ENCODE measurements at regions not wholly inside any gene's neighbourhood (a gene's known extent, or its start where the extent isn't known, plus 50 kb on each side); places are given as distances from the start of the nearest gene placed in this dataset.

DNA sequence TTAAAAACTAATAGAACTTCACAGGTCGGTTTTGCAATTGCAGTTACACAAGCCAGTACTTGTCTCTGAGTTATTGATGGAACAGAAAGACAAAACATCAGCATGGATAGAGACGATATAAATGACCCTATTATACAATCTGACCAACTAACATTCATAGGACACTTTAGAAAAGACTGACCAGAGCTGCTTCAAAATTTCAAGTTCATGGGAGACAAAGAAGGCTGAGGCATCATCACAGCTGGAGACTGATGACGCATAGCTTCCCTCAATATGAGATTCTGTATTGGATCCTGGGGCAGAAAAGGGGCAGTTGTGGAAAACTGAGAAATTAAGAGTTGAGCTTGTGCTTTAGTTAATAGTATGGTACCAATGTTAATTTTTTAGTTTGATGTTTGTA, 174.0 kb downstream of the THBS2 start:
- no peak for DNase-seq

DNA sequence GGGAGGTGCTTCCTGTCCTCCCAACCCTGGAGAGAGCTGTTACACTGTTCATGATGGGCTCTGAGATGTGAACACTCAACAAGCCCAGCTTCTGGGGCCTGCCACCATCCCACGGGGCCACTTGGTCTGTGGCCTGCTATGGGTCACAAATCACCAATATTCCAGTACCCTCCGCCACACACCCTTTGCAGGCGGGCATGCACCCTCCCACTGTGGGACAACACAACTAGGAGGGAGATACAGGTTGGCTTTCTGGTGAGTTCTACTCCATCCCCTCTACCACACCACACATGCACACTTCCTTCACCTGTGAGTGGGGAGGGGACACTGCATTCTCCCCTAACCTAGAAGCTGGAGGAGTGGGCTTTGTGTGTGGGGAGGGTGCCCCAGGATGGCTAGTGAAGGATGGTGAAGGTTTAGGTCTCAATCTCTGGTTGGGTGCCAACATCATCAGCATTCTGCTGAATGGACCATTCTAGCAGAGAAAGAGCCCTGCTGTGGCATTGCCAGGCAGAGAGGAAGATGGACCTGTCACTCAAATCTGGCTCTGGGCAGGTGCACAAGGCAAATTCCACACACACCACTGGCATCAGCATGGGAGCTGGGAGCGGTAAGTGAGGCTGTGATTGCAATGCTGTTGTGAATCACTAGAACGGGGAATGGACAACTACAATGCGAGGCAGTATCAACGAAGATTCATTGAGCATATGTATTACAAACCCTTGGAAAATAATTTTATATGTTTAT, 175.1 kb downstream of the THBS2 start:
- no peak for DNase-seq

DNA sequence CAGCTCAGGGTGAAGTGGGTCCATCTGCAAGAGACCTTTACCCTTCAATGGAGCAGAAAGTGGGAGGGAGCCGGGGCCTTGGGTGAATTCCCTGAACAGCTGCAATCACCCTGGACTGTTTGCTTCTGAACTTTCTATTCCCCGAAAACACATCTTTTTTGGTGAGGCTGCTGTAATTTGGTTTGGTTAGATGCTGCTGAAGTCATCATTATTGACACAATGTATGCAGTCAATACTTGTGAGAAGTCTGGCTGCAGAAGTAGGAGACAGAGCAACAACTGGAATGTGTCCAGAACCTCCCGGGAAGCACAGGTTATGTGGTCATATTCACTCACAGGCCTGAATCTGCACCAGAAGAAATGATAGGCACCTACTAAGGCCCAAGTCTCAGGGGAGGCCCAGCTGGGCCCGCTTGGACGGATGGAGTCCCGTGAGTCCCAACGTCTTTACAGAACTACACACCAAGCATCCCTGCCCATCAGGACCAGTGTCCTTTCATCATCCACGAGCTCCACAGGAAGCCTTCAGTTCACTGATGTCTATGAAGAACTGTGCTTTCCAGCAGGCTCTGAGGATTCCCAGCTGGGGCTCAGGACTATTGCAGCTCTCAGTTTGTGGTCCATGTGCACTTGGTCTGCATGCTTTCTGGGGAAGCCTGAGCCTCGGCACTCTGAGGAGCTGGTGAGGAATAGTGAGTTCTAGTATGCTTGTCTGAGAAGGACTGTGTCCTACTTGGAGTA, 177.6 kb downstream of the THBS2 start:
- DNase-seq: no peak

DNA sequence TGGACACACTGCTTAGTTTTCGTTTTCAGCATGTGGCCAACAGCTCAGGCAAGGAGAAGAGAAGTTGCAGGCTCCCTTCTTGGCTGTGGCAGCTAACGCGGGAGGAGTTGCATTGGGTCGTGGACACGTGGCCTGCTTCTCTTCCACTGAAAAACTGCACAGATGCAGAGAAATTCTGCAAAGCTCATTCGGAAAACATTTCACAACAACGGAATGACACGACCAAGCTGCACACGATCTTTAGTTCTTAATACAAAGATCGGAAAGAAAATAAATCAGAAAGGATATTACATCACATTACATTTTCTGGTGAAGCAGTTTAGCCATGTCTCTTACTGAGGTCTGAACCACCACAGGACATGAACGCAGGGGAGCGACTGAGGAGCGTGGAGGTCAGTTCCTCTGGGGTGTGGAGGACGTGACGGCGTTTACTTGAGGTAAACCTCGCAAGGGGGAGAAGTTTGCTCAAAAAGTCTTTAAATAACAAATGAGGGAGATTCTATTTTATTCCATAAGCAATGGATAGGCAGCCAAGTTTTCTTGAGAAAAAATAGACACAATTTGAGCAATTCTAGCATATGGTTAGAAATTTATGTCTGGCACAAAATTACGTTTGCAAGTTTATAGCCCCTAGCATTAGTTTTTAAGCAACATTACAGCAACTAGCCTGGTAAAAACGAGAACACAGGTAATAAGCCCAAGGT, 178.3 kb downstream of the THBS2 start:
- DNase-seq: no peak

DNA sequence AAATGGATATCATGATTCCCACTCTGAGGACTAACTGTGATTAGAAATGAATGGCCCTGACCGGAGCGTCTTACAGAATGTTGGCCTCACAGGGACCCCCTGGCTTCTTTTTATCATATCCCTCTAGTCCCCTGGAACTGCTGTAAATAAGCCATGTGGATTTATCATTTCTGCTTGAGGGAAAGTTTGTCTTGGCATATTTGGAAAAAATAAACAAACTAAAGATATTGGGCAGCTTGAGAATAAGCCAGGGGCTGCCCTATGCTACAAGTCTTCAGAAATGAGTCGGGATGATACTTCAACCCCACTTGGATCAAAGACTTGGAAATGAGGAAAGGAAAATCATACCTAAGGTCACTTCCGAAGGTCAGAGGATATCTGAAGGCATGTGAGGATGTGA, 179.1 kb downstream of the THBS2 start:
- DNase-seq: no peak

DNA sequence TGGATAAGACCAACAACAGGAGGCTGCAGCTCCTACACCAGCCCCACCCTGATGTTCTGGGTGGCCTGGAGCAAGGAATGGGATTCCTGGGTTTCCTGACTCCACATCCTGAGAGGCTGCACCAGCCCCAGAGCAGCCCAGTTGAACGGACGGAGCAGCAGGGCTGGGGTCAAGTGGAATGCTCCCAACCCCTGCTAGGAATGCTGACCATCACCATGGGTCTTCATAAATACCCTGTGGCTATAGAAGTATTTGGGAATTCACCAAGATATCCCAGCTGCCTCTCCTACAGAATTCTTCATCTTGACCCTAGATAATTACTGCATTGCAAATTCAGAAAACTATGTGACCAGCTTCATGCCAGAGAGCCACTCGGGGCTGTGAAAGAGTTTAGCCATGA, 180.3 kb downstream of the THBS2 start:
- DNase-seq: no peak

DNA sequence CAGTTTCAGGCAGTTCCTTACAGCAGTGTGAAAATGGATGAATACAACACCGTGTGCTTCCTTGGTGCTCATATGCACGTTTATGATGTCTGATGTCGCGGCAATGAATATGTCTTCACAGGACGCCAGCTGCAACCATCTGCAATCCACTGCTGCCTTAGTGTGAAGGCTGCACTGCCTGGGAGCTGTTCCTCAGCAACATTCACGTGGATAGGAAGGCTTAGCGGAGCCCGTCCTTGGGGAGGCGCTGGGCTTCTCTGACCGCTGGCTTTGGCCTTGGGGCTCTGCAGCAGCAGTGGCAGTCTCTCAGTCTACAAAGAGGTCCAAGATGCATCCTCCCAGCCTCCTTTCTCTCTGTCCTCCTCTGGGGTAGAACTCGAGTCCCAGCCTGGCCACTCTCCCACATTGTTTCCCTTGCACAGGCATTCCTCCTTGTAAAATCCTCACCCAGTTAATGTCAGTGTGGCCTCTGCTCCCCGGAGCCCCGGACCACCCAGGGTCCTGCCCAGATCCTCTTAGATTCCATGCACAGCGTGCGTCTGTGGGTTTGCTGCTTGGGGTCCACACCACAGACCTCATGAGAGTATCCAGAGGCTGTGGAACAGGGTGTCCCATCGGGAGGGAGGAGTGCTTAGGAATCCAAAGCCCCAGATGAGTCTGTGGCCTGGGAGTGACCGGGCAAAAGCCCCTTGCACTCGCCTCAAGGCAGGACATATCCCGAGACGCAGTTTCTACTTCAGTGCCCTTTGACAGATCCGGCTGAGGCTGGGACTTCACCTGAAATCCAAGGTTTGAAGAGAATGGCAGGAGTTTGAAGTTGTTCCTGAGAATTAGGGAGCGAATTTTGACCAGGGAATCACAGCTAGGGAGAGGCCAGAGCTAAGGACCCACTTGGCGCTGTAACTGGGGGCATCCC, 181.3 kb downstream of the THBS2 start:
- no peak for DNase-seq

DNA sequence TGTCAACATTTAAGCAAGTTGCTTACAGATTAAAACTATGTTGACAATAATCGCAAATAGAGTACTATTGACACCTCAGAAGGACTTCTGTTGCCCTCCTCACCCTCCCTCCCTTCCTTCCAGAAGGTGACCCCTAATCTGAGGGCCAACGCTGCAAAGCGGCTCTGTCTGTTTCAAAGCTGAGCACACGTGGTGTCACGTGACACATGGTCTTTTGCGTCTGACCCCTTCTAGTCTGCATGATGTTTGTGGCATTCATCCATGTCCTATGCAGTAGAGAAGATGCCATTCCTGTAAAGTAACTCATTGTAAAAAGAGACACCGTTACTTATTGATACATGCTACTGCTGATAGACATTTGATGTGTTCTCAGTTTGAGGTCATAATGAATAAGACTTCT, 182.3 kb downstream of the THBS2 start:
- no peak for DNase-seq

DNA sequence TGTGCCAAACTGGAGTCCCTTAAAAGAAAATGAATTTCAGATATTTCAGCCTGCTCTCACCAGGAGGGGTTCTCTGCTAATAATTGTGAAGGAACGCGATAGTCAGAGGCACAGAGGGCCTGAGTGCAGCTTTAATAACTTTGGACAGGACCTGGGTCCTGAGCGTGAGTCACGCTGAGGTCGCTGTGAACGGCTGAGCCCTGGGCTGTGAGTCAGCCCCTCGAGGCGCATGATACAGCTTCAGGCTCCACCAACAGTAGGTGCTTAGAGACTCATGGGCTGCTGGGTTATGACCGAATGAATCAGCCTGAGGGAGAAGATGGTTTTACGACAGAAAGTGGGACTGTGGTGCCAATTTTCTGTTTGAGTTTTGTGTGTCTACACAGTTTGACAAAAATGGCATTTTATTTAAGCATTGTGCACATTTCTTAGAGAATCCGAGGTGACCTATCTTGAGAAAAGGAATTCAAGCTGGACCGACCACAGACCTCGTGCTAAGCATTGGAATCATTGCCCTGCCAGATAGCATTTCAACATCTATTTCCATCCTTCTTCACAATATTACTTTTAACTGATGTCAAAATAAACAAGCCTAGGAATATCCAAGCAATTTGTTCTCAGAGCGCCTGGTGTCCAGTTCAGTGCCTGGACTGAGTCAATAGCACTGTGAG, 183.0 kb downstream of the THBS2 start:
- DNase-seq: no peak

DNA sequence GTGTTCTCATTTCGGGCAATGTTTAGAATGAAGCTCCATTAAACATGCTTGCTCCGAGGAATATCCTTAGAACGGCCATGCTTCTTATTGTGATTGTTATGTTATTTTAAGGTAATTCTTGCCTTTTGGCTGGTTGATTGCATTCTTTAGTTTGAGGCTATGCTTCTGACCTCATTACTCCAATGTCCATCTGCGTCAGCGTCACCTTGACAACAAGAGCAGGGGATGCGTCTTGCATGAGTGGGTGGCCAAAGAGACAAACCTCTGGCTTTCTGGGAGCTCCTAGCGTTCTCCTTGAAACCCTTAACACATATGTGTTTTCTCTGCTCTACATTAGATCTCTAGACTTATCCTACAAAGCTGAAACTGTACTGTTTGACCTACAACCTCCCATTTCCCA, 184.3 kb downstream of the THBS2 start:
- no peak for DNase-seq

DNA sequence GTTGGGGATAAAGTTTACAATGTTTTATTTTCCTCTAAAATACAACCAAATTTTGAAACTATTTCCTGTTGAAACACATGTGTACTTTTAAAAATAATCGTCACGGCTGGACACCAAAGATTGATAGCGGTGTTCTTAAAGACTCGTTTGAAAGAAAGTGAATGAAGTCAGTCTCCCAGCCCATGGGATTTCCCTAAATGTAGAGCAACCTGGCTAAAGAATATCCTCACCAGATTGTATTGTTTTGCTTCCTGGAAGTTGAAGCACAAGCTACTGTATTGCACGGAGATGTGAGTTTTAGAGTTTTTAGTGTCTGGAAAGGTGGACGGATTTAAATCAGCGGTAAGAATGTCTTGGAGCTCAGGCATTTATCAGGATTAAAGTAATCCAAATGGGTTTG, 189.5 kb downstream of the THBS2 start:
- DNase-seq: no peak

DNA sequence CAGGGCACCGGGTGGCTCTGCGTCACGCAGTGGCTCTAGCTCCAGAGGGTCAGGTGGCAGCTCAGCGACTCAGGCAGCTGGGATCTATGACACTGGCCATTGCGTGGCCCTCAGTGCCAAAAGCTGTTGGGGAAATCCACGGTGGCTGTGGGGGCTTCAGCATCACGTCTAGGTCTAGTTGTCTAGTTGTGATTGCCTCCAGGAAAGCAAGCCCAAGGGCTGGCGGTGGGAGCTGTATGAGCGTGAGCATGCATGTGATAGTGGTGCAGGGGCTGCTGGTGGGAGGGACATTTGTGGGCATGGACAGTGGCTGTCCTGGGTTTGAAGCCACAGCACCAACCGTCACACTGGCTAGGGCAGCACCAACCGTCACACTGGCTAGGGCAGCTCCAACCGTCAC, 191.4 kb downstream of the THBS2 start:
- no peak for DNase-seq

DNA sequence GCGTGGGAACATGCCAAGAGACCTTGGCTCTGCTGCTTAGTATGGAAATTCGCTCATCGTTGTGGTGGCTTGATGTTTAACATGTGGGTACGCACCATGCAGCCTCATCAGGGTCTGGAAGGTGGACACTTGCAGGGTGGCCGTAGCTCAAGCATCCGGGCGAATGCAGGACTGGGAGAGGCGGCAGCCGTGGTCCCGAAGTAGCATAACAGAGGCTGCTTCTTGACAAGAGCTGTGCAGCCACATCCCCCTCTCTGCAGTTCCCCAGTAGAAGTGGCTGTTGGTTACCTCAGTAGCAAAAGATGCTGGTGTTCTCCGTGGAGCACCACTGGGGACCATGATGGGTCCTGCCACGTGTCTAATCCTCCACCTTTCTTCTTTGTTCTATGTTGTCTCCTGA, 195.0 kb downstream of the THBS2 start:
- no peak for DNase-seq

DNA sequence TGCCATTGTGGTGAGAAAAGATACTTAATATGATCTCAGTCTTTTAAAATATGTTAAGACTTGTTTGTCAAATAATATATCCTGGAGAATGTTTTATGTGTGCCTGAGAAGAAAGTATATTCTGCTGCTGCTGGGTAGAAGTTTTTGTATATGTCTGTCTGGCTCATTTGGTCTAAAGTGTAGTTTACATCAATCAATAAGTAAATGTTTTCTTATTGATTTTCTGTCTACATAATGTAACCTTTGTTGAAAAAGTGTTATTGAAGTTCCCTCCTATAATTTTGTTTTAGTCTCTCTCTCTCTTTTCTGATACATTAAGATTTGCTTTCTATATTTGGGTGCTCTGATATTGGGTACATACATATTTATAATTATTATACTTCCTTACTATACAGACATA, 201.2 kb downstream of the THBS2 start:
- no peak for DNase-seq

DNA sequence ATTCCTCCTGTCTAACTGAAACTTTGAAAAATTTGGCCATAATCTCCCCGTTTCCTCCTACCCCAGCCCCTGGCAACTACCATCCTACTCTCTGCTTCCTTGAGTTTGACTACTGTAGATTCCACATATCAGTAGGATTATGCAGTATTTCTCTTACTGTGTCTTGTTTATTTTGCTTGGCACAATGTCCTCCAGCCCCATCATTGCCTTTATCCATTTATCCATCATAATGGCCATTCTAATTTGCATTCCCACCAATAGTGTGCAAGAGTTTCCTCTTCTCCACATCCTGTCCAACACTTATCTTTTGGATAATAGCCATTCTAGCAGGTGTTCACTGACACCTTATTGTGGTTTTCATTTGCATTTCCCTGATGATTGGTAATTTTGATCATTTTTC, 202.3 kb downstream of the THBS2 start:
- no peak for DNase-seq

DNA sequence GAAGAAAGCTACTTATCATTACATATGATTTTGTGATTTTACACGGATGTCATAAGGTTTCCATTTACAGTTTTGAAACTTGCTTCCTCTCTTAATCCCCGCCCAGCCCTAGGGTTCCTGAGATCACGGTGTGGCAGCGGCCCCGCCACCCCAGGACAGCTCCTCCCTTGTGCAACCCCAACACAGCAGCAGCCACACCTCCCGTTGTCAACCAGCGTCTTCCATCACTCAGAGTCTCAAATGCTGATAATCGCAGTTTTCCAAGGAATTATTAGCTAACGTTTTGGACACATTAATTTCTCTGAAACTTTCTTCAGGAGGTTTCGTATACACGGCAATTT, 204.8 kb downstream of the THBS2 start:
- no peak for DNase-seq

DNA sequence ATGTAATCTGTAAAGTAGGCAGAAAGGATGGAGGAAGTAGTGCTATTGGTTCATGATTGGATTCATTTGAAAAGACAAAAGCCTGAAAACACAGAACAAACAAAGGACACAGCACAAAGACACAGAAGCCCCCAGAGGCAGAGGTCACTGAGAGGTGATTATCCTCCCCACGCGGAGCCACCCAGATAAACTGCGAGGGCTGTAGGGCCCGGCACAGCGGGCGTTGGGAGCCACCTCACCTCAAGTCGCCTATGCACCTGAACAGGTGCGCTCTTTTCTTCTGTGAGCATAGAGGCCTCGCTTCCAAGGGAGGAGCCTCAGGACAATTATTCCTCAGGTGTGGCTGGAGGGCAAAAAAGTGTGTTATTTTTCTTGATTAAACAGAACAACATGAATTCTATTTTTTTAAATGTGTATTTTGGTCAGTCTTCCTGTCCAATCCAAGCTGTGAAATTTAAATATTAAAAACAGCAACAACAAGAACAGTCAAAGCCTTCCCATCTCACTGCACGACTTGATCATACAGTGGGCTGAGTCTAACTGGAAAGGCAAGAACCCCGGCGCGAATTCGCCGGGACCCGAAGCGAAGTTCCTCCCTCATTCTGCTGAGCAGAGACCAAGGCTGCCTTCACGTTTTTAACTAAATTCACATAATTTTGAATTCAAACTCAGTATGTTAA, 205.3 kb downstream of the THBS2 start:
- DNase-seq: no peak

DNA sequence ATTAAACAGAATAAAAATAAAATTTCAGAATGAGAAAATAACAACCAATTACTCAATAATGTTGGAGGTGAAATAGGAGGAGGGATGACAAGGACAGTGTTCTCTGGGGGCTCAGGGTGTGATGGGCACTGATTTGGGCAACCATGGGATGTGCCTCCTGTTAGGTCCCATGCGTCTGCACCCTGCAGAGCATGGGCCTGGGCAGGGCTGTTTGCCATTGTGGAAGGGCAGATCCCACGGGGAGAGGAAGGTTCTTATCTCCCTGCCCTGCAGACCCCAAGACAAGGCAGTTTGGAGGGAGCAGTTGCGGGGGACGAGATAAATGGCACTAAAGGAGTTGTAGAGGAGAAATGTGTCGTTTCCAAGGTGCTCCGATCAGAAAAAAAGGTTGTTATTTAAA, 206.3 kb downstream of the THBS2 start:
- DNase-seq: no peak

DNA sequence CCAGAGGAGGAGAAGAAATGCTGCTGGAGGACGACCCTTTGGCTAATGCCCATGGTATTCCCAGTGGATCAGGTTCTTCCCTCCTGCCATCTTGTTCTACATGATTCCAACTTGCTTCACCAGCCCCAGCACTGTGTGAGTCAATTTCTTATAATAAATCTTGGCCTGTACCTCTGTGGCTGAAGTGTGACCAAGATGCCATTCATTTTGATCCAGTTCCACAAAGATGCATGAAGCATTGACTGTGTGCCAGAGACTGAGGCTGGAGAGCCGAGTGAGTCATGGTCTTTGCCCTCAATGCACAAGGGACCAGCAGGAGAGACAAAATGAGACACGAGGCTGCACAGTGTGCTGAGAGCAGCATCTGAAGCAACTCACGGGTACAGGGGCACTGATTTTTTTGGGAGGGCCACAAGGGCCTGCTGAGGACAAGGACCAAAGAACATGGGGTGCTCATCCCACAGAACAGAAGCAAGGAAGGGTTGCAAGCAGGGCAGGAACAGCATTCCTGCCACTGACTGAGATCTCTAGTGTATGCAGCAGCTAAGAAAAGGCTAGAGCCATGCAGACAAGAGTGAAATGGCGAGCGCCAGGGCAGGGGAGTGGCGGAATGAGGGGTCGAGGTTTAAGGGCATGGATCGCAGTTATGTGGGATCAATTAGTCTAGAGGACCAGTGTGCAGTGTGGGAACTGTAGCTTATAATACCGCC, 207.0 kb downstream of the THBS2 start:
- DNase-seq: no peak

DNA sequence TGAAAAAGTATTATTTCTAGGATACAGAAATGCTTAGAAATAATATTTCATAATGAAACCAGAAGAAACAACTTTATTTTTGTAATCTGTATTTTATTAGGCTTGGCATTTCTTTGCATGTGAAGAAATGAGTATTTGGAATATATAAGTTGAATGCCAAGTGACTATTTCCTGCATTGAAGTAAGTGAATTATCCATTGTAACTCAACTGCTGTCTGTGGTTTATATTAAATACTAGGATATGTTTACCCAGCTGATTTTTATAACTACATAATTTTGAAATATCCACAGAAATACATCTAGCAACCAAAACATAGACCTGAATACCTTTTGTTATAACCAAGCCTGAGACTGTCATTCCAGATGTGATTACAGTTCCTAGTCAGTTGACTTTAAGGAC, 207.6 kb downstream of the THBS2 start:
- no peak for DNase-seq

DNA sequence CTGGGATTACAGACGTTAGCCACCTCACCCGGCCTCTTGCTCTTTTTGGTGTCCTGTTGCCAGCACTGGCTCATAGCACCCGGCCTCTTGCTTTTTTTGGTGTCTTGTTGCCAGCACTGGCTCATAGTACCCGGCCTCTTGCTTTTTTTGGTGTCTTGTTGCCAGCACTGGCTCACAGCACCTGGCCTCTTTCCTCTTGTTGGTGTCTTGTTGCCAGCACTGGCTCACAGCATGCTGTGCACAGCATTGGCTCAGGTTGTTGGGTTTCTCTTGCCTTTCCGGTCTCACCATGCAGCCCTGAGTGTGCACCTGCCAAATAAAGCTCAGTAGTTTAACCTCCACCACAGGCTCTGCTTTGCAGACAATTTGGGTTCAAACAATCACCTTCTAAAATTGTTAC, 208.2 kb downstream of the THBS2 start:
- no peak for DNase-seq

Data from NCI-H524 (cell line).